ENCODE measurements at regions not wholly inside any gene's neighbourhood (a gene's known extent, or its start where the extent isn't known, plus 50 kb on each side); places are given as distances from the start of the nearest gene placed in this dataset.

GRCh38 chr5:125607018-125607417, 816.2 kb upstream of the GRAMD2B start:
- DNase-seq (ENCODE audit: low read depth), result peak; percentile 49

- DNase-seq (ENCODE audit: low read depth), result no peak
Measured at GRCh38 chr5:125609011-125609410, 814.2 kb upstream of the GRAMD2B start.

DNA sequence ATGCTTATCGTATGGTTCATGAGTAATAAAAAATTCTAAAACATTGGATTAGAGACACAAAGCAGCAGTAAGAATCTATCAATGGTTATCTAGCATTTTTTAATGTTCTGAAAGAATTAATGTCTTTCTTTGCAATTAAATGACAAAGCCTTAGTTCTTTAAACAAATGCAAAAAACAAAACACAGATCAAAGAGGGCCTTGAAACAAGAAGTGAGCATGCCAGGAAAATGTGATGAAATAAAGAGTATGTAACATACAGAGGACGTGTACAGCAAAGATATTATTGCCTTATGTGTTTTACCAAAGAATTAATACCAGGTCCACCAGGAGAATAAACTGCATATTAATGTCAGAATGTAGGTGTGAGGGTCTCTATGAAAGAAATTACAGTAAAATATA, 812.3 kb upstream of the GRAMD2B start:
- DNase-seq (ENCODE audit: low read depth), result no peak

DNA sequence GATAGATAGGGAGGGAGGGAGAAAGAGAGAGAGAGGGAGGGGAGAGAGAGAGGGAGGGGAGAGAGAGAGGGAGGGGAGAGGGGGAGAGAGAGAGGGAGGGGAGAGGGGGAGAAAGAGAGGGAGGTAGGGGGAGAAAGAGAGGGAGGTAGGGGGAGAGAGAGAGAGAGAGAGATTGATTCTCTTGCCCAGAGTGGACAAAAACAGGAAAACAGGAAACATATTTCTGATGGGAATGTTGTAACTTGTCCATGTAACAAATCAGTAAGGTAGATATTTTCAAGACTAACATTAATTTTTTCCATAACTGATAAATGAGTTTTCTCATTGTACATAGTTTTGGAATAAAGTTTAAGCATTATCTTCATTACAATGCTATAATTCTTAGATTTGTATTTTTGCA, 811.7 kb upstream of the GRAMD2B start:
- DNase-seq (ENCODE audit: low read depth), result no peak

DNA sequence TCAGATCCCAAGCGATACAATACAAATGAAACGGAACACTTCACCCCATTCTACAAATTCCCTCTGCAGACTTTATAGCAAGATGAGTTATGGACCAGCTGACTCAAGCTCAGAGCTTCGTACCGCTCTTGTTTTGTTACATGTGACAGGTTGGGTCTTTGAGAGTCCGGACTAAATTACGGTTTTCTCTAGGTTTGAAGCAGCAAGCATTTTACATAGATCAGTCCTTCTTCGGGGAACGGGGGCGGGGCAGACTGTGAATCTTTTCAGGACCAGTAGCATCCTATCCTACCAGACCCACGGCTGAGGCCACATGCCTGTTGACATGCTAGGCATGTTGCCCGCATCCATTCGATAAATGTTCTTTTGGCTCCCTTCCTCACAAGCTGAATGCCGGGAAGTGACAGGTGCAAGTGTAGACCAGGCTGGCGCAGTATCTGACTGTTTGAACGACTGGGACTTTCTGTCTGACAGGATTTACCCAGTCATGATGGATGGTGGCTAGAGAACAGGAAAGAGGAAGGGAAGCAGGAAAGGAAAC, 811.0 kb upstream of the GRAMD2B start:
- DNase-seq (ENCODE audit: low read depth), result no peak

DNA sequence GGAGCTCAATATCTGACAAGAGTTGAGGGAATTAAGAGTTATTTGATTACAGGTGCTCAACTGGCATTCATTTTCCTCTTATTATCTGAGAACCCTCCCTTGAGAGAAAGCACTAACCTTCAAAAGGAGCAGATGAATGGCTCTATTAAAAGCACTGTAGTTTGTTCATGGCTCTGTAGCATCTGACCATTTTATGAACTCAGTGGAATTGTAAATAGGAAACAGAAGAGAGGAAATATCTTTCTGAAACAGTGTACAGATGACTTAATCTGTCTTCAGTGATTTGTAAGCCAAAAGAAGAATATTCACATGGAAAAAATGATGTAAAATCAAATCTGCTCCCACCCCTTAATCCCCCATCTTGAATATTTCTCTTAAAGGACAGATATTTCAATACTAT, 810.4 kb upstream of the GRAMD2B start:
- DNase-seq (ENCODE audit: low read depth), result no peak

GRCh38 chr5:125630237-125630636, 793.0 kb upstream of the GRAMD2B start:
- DNase-seq (ENCODE audit: low read depth), result no peak

DNA sequence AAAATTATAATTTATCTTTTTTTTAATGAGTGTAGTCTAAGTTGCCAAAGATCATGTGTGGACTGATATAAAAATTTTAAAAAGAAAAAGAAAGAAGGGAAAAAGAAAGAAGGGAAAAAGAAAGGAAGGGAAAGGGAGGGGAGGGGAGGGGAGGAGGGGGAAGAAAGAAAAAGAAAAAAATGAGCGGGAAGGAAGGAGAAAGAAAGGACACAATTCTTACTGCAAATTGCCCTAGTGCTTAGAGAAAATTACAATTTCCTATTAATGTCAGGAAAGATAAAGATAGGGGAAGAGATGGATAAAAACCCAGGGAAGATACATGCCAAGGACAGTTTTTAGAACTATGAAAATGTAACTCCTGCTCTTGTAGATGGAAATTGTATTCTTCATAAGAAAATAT, 789.7 kb upstream of the GRAMD2B start:
- DNase-seq (ENCODE audit: low read depth), result no peak

GRCh38 chr5:125634216-125634835, 788.9 kb upstream of the GRAMD2B start:
- DNase-seq (ENCODE audit: low read depth), result no peak

DNA sequence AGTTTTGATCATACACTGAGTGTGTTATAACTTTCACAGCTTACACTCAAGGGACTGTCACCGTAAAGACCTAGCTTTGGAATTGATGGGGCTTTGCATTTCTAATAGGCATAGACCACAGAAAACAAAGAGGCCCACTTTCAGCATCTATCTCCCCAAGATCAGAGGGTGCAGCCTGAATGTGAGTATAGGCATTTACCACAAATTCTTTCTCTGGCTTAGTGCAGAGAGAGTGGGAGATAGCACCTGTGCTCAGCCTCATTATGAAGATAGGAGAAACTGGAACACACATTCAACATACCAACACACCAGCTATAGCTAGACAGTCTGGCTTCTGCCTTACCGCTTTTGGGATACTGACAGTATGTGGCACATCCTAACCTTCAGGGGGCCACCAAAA, 783.4 kb upstream of the GRAMD2B start:
- no peak for DNase-seq (ENCODE audit: low read depth)

GRCh38 chr5:125652761-125653160, 770.4 kb upstream of the GRAMD2B start:
- DNase-seq (ENCODE audit: low read depth), result no peak

DNA sequence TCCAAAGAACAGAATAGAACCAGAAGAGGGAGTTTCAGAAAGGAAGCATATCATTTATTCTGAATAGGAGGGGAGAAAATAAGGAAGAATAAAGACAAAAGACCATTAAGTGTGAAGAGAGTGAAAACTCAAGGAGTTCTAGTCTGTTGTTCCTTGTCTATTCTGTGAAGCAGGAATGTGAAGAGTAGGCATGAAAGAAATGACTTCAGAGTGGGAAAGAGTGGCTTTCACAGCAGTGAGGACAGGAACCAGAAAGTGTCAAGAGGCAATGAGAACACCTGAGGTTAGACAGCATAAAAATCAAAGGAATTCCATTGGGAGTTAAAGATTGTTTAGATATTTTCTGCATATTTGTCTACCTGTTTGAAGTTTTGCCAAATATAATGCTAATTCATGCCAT, 768.8 kb upstream of the GRAMD2B start:
- DNase-seq (ENCODE audit: low read depth), result no peak

GRCh38 chr5:125655156-125655555, 768.1 kb upstream of the GRAMD2B start:
- DNase-seq (ENCODE audit: low read depth), result no peak

GRCh38 chr5:125657936-125658335, 765.3 kb upstream of the GRAMD2B start:
- DNase-seq (ENCODE audit: low read depth), result no peak

- DNase-seq (ENCODE audit: low read depth), result no peak
Measured at GRCh38 chr5:125659316-125660023, 763.7 kb upstream of the GRAMD2B start.

DNA sequence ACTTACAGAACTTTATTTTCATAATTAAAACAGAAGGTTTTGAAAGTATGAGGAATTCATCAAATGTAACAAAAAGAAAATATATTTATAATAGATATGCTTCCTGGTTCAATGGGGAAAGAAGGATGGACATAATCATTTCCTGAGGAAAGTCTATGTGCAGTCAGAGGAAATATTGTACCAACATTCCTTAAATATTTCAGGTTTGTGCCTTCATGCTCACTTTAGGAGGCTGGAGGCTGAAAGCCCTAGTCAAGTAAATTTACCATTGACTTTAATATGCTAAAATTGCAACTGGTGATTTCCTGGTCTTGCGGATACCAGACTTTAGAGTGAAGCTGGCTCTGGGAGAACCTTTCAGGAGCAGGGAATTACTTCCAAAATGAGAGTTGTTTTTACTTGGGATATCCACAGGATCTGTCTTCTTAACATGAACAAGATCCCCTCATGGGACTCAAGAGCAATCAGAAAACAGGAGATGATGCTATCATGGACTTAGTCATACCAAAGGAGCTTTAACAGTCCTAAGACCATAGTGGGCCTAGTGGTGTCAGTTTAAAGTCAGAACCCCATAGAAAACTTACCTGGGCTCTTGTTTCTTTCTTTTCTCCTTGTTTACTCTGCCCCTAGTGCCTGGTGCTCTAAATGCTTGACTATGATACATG, 762.8 kb upstream of the GRAMD2B start:
- no peak for DNase-seq (ENCODE audit: low read depth)

- DNase-seq (ENCODE audit: low read depth), result no peak
Measured at GRCh38 chr5:125661584-125661983, 761.6 kb upstream of the GRAMD2B start.

DNA sequence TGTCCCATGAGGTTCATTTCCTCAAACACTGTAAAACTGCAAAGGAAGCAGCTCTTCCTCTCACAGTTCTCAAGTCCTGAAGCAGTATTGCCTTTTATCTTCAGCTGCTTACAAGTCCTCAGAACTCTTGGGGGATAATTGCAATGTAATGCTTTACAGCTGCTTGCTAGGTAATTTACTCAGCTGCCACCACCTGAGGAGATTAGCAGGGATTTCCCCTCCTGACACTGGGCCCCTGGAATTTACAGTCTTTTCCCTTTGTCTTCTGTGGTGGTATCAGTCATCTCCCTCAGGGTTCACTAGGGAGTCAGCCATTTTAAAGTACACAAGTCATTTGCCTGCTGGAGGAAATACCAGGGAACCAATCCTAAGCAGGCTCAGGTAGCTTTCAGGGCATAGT, 754.3 kb upstream of the GRAMD2B start:
- no peak for DNase-seq (ENCODE audit: low read depth)

DNA sequence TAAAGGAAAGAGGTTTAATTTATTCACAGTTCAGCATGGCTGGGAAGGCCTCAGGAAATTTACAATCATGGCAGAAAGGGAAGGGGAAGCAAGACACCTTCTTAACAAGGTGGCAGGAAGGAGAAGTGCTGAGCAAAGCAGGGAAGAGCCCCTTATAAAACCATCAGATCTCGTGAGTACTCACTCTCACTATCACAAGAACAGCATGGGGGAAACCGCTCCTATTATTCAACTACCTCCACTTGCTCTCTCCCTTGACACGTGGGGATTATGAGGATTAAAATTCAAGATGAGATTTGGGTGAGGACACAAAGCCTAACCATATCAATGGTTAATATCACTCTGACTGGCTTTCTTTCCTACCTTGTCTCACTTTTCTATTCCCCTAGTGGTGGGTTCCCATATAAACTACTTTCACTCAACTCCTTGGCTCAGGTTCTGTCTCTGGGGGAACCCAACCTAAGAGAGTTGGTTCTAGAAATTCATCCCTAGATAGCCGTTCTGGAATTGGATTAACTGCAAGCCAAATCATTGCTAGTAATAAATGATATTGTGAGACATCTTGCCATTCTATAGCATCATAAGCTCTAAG, 749.8 kb upstream of the GRAMD2B start:
- no peak for DNase-seq (ENCODE audit: low read depth)

DNA sequence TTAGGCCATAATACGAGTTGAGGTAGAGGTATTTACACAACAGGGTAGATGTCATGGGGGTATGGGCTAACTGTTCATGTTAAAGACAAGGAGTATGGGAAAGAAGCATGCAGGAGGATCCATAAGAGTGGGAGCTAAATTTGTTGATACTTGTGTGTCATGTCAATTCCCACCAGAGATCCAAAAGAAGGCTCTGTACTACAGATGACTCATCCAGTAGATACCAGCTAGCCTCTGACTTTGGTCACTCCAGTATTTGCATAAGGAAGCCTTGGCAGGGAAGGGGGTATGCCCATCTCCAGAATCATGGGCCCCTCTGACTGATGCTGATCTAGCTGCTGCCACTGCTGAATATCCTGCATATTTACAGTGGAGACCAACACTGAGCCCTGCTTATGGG, 743.7 kb upstream of the GRAMD2B start:
- DNase-seq (ENCODE audit: low read depth), result no peak

DNA sequence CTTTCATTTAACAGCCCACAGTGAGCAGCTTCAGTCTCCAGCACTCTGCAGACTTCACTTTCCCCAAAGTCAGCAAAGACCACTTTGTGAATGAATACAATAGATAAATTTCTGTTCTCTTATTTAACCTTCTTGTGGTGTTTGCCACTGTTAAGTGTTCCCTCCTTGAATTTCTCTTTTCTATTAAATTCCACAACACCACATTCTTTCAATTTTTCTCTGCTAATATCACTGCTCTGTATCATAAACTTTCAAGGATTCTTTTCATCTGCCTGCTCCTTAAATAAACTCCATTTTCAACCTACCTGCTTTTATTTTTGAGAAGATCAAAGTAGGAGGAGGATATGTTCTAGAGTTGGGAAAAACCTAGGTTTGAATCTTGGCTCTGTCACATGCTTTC, 739.5 kb upstream of the GRAMD2B start:
- DNase-seq (ENCODE audit: low read depth), result no peak

- no peak for DNase-seq (ENCODE audit: low read depth)
Measured at GRCh38 chr5:125685771-125686170, 737.4 kb upstream of the GRAMD2B start.

Data from non-pigmented ciliary epithelial cell (primary cell).